ENCODE measurements at regions not wholly inside any gene's neighbourhood (a gene's known extent, or its start where the extent isn't known, plus 50 kb on each side); places are given as distances from the start of the nearest gene placed in this dataset.

GRCh38 chr13:60258349-60258748 lies 94.6 kb upstream of the DIAPH3 start:
- Histone ChIP-seq H3K36me3 (no peaks in the 10 kb centered on the region), H3K4me3 (replicated peaks in 1 of 3) (no peak overlapping the region), H3K27ac (no peak overlapping the region), H3K9me3 (no peaks in the 10 kb centered on the region), H3K4me1 (no peaks in the 10 kb centered on the region), H3K27me3 (no peaks in the 10 kb centered on the region)
- TF ChIP-seq CTCF (IDR thresholded peaks at IDR 0.05) (no peak), POLR2A (IDR thresholded peaks at IDR 0.05) (no peak)
- no peak for DNase-seq
- WGBS, 2 donors: 53 to 58% methylated on average over 11 of the region's 11 CpGs
- intact Hi-C loops (cut with DNase I): no loop called here

GRCh38 chr13:60260440-60260839 lies 96.7 kb upstream of the DIAPH3 start:
- no peak for TF ChIP-seq CTCF (IDR thresholded peaks at IDR 0.05)
- TF ChIP-seq POLR2A (IDR thresholded peaks at IDR 0.05): no peak
- H3K36me3 ChIP-seq: no peaks in the 10 kb centered on the region
- H3K27me3 ChIP-seq: no peaks in the 10 kb centered on the region
- H3K4me1 ChIP-seq: no peaks in the 10 kb centered on the region
- 60 to 61% methylated on average over 4 of the region's 4 CpGs for WGBS, 2 donors
- H3K4me3 ChIP-seq (replicated peaks in 1 of 3): no peak overlapping the region
- intact Hi-C loops (cut with DNase I): no loop called here
- DNase-seq: no peak
- no peak overlapping the region for H3K27ac ChIP-seq
- no peaks in the 10 kb centered on the region for H3K9me3 ChIP-seq

GRCh38 chr13:60261432-60262351 lies 98.0 kb upstream of the DIAPH3 start:
- H3K27me3 ChIP-seq: no peaks in the 10 kb centered on the region
- H3K4me1 ChIP-seq: no peaks in the 10 kb centered on the region
- H3K36me3 ChIP-seq: no peaks in the 10 kb centered on the region
- no peak overlapping the region for H3K4me3 ChIP-seq (replicated peaks in 1 of 3)
- no peak overlapping the region for H3K27ac ChIP-seq
- no peak for DNase-seq
- H3K9me3 ChIP-seq: no peaks in the 10 kb centered on the region
- TF ChIP-seq CTCF (IDR thresholded peaks at IDR 0.05) (no peak), POLR2A (IDR thresholded peaks at IDR 0.05) (no peak)
- intact Hi-C loops (cut with DNase I): no loop called here
- 53 to 60% methylated on average over 11 to 12 of the region's 12 CpGs for WGBS, 2 donors

GRCh38 chr13:60265566-60265965 lies 101.8 kb upstream of the DIAPH3 start:
- Histone ChIP-seq H3K27ac (no peak overlapping the region), H3K4me3 (replicated peaks in 1 of 3) (no peak overlapping the region), H3K27me3 (no peaks in the 10 kb centered on the region), H3K4me1 (no peaks in the 10 kb centered on the region), H3K36me3 (no peaks in the 10 kb centered on the region), H3K9me3 (no peaks in the 10 kb centered on the region)
- TF ChIP-seq POLR2A (IDR thresholded peaks at IDR 0.05): no peak
- TF ChIP-seq CTCF (IDR thresholded peaks at IDR 0.05): no peak
- intact Hi-C loops (cut with DNase I): no loop called here
- 91 to 94% methylated on average over 1 of the region's 1 CpG for WGBS, 2 donors
- no peak for DNase-seq

- Histone ChIP-seq H3K27me3 (no peaks in the 10 kb centered on the region), H3K36me3 (no peaks in the 10 kb centered on the region), H3K27ac (peak overlapping the region in 1 of 3 donors; percentile 32), H3K9me3 (no peaks in the 10 kb centered on the region), H3K4me3 (replicated peaks in 1 of 3) (peak overlapping the region; percentile 15 to 22 (median 21)), H3K4me1 (no peaks in the 10 kb centered on the region)
- TF ChIP-seq CTCF (IDR thresholded peaks at IDR 0.05): no peak
- TF ChIP-seq POLR2A (IDR thresholded peaks at IDR 0.05): peak in 1 of 2 donors; percentile 21
- intact Hi-C loops (cut with DNase I): no loop called here
- peak; percentile 37 to 38 for DNase-seq
- 61 to 65% methylated on average over 14 to 24 of the region's 24 CpGs for WGBS, 2 donors
These were observed 103.9 kb upstream of the DIAPH3 start for GRCh38 chr13:60267498-60268202.
